H1 (cell line): ENCODE measurements at regions not wholly inside any gene's neighbourhood (a gene's known extent, or its start where the extent isn't known, plus 50 kb on each side); places are given as distances from the start of the nearest gene placed in this dataset.
"Not testable (repeated sequence)": the region's sequence is repeated elsewhere in the genome, so short reads cannot be mapped to it uniquely, and the experiment has no call there.

Source experiments
- CTCF ChIA-PET: fragments of 300-600 bp; sonication (Branson Sonifier 250); formaldehyde crosslinking; loops from one replicate; lab custom pipeline; 2021; ENCODE audit not compliant: partially characterized antibody; lab: Charles Lee
- POLR2A ChIA-PET: fragments of 300-600 bp; sonication (Branson Sonifier 250); formaldehyde crosslinking; loops from one replicate; lab custom pipeline; 2021; ENCODE audit warnings: inconsistent platforms; ENCODE audit not compliant: partially characterized antibody; lab: Charles Lee
- DNase-seq, 2 experiments: peaks; one replicate each; pipeline versions ENCODE4 v3.0.0 to v3.0.0-alpha.2; 2010 to 2022; ENCODE audit warnings: low spot score in 2 of 2, low read depth in 1 of 2, mixed read lengths in 1 of 2
- FAIRE-seq: peaks from 2 replicates; lab custom pipeline; 2011; peaks lifted over from hg19 to GRCh38; lab: Jason Lieb, UNC
- H2AFZ ChIP-seq: 2 replicates; pipeline ENCODE4 v1.8.1; 2012; ENCODE audit warnings: low read length, inconsistent platforms
- H2AK5ac ChIP-seq: 2 replicates; pipeline ENCODE4 v1.6.1; 2013; ENCODE audit warnings: low read depth, low read length
- H2BK120ac ChIP-seq: replicated peaks from 2 replicates; pipeline ENCODE3; 2013; ENCODE audit warnings: low read depth, low read length, inconsistent platforms
- H2BK12ac ChIP-seq: 2 replicates; pipeline ENCODE4 v1.6.1; 2013; ENCODE audit warnings: low read depth, low read length
- H2BK15ac ChIP-seq: 2 replicates; pipeline ENCODE4 v1.6.1; 2013; ENCODE audit warnings: low read length
- H2BK20ac ChIP-seq: 2 replicates; pipeline ENCODE4 v1.6.1; 2013; ENCODE audit warnings: low read length
- H2BK5ac ChIP-seq: 2 replicates; pipeline ENCODE4 v1.6.1; 2013; ENCODE audit warnings: low read depth, low read length
- H3K14ac ChIP-seq: 2 replicates; pipeline ENCODE4 v1.6.1; 2013; ENCODE audit warnings: inconsistent platforms; ENCODE audit not compliant: insufficient read length
- H3K18ac ChIP-seq: 2 replicates; pipeline ENCODE4 v1.6.1; 2013; ENCODE audit warnings: low read length; ENCODE audit errors: extremely low read depth
- H3K23ac ChIP-seq: 2 replicates; pipeline ENCODE4 v1.6.1; 2013; ENCODE audit warnings: inconsistent platforms; ENCODE audit not compliant: insufficient read length
- H3K23me2 ChIP-seq: 2 replicates; pipeline ENCODE4 v1.6.1; 2013; ENCODE audit warnings: low read depth, low read length
- H3K27ac ChIP-seq: 2 replicates; pipeline ENCODE4 v1.6.1; 2011; ENCODE audit warnings: low read depth, low read length, inconsistent platforms
- H3K27me3 ChIP-seq, 4 experiments: replicated peaks in 1 of 4; 1 replicate in 1 of 4; 2 replicates in 3 of 4; pipeline versions ENCODE4 v1.6.1 to v1.8.1; 2011 to 2013; ENCODE audit warnings: low read length in 3 of 4, mild to moderate bottlenecking in 3 of 4, inconsistent platforms in 2 of 4, mixed read lengths in 2 of 4, moderate library complexity in 1 of 4; ENCODE audit not compliant: control insufficient read depth in 3 of 4, insufficient read depth in 3 of 4; ENCODE audit errors: extremely low read depth in 1 of 4
- H3K36me3 ChIP-seq, 4 experiments: 2 replicates each; pipeline versions ENCODE4 v1.6.1 to v1.8.1; 2011 to 2013; ENCODE audit warnings: mild to moderate bottlenecking in 4 of 4, low read length in 3 of 4, moderate library complexity in 2 of 4, control low read depth in 1 of 4, inconsistent platforms in 1 of 4; ENCODE audit not compliant: insufficient read depth in 4 of 4, control insufficient read depth in 2 of 4
- H3K4ac ChIP-seq: replicated peaks from 2 replicates; pipeline ENCODE3; 2013; ENCODE audit warnings: low read length, low read depth, mixed read lengths, inconsistent platforms; ENCODE audit not compliant: insufficient read length
- H3K4me1 ChIP-seq, 4 experiments: replicated peaks in 1 of 4; 1 replicate in 1 of 4; 2 replicates in 3 of 4; pipeline versions ENCODE4 v1.6.1 to v1.8.1; 2011 to 2013; ENCODE audit warnings: low read length in 3 of 4, inconsistent platforms in 2 of 4, mixed read lengths in 1 of 4; ENCODE audit not compliant: insufficient read depth in 4 of 4, control insufficient read depth in 3 of 4
- H3K4me2 ChIP-seq, 2 experiments: 2 replicates each; pipeline versions ENCODE4 v1.6.1 to v1.8.1; 2011 to 2013; ENCODE audit warnings: low read depth in 2 of 2, low read length in 2 of 2, control low read depth in 1 of 2, inconsistent platforms in 1 of 2, mild to moderate bottlenecking in 1 of 2; ENCODE audit not compliant: insufficient read depth in 1 of 2
- H3K4me3 ChIP-seq, 4 experiments: fragments of 200-600, 300-600 bp in 1 of 4; sonication (generic), shearing (Covaris generic), sonication (Bioruptor Twin) in 1 of 4; 2 replicates each; pipeline versions ENCODE4 v1.5.1 to v1.8.1; 2011 to 2016; ENCODE audit warnings: low read length in 4 of 4, low read depth in 3 of 4, control low read depth in 2 of 4, inconsistent platforms in 2 of 4, mild to moderate bottlenecking in 2 of 4, mixed read lengths in 1 of 4, moderate library complexity in 1 of 4; ENCODE audit not compliant: insufficient read depth in 2 of 4; ENCODE audit errors: extremely low read depth in 1 of 4
- H3K56ac ChIP-seq: replicated peaks from 2 replicates; pipeline ENCODE3; 2013; ENCODE audit warnings: low read depth, mild to moderate bottlenecking, mixed read lengths, low read length, inconsistent platforms; ENCODE audit not compliant: insufficient read length
- H3K79me1 ChIP-seq: 2 replicates; pipeline ENCODE4 v1.6.1; 2013; ENCODE audit warnings: low read depth, low read length, control low read depth
- H3K79me2 ChIP-seq, 2 experiments: 2 replicates each; pipeline versions ENCODE4 v1.6.1 to v1.8.1; 2012 to 2013; ENCODE audit warnings: low read length in 2 of 2, mild to moderate bottlenecking in 2 of 2, inconsistent platforms in 1 of 2; ENCODE audit not compliant: insufficient read depth in 2 of 2, control insufficient read depth in 1 of 2
- H3K9ac ChIP-seq, 4 experiments: replicated peaks in 1 of 4; 1 replicate in 1 of 4; 2 replicates in 3 of 4; pipeline versions ENCODE4 v1.6.1 to v1.8.1; 2011 to 2013; ENCODE audit warnings: low read depth in 3 of 4, low read length in 3 of 4, control low read depth in 2 of 4, mild to moderate bottlenecking in 2 of 4, moderate library complexity in 2 of 4, inconsistent platforms in 1 of 4; ENCODE audit errors: extremely low read depth in 1 of 4
- H3K9me3 ChIP-seq, 2 experiments: 2 replicates each; pipeline versions ENCODE4 v1.6.1 to v1.8.1; 2012 to 2013; ENCODE audit warnings: mild to moderate bottlenecking in 2 of 2, moderate library complexity in 2 of 2, control low read depth in 1 of 2, inconsistent platforms in 1 of 2, low read depth in 1 of 2, low read length in 1 of 2, mixed read lengths in 1 of 2; ENCODE audit not compliant: insufficient read depth in 2 of 2
- H4K20me1 ChIP-seq, 2 experiments: replicated peaks in 1 of 2; 2 replicates each; pipeline versions ENCODE3 to v1.8.1; 2011 to 2013; ENCODE audit warnings: inconsistent platforms in 2 of 2, low read length in 2 of 2, mild to moderate bottlenecking in 1 of 2; ENCODE audit not compliant: insufficient read depth in 2 of 2, control insufficient read depth in 1 of 2
- H4K5ac ChIP-seq: 2 replicates; pipeline ENCODE4 v1.6.1; 2013; ENCODE audit warnings: low read length, low read depth, mixed read lengths, inconsistent platforms; ENCODE audit not compliant: insufficient read length
- H4K8ac ChIP-seq: 2 replicates; pipeline ENCODE4 v1.8.0; 2013; ENCODE audit warnings: mild to moderate bottlenecking, moderate library complexity, low read length, inconsistent platforms; ENCODE audit not compliant: insufficient read depth; ENCODE audit errors: extremely low read depth
- H4K91ac ChIP-seq: replicated peaks from 2 replicates; pipeline ENCODE3; 2013; ENCODE audit warnings: low read length, mixed read lengths, inconsistent platforms; ENCODE audit not compliant: insufficient read length
- WGBS, 2 experiments: shearing (Covaris generic) in 1 of 2; methylation state at CpG; one replicate each; pipeline versions ENCODE4 v1.1.6 to v1.1.7; 2013 to 2015; ENCODE audit warnings: low lambda C conversion rate in 2 of 2, mixed read lengths in 2 of 2, inconsistent platforms in 1 of 2, low coverage in 1 of 2, missing lambda C conversion rate in 1 of 2; ENCODE audit not compliant: insufficient replicate concordance in 2 of 2, insufficient coverage in 1 of 2, insufficient read length in 1 of 2; ENCODE audit errors: extremely low coverage in 1 of 2, missing lambda C conversion rate in 1 of 2; 5-methylcytosine and 5-hydroxymethylcytosine counted together

- H2BK5ac ChIP-seq, H2BK12ac ChIP-seq, H4K8ac ChIP-seq, CTCF ChIA-PET, H3K36me3 ChIP-seq, H4K20me1 ChIP-seq, H3K18ac ChIP-seq, H3K4me1 ChIP-seq, H3K4me3 ChIP-seq, H3K14ac ChIP-seq, DNase-seq, H3K79me1 ChIP-seq, H2BK20ac ChIP-seq, H2BK120ac ChIP-seq, H3K23me2 ChIP-seq, H3K23ac ChIP-seq, H2AFZ ChIP-seq, H4K5ac ChIP-seq, H2AK5ac ChIP-seq, H3K4ac ChIP-seq, H3K4me2 ChIP-seq, POLR2A ChIA-PET, H3K27me3 ChIP-seq, H3K9ac ChIP-seq, H2BK15ac ChIP-seq, H3K27ac ChIP-seq, H4K91ac ChIP-seq, H3K79me2 ChIP-seq, H3K9me3 ChIP-seq, H3K56ac ChIP-seq, FAIRE-seq: not testable (repeated sequence)
- WGBS, 2 experiments = 76% methylated on average over 3 of the region's 3 CpGs; no CpG with 5 or more reads in 1 of the 2 experiments
Observed at GRCh38 chr3:148577579-148577978, 120.1 kb upstream of the AGTR1 start.
